H1 (cell line): ENCODE measurements at regions not wholly inside any gene's neighbourhood (a gene's known extent, or its start where the extent isn't known, plus 50 kb on each side); places are given as distances from the start of the nearest gene placed in this dataset.

ENCODE experiments used
- CBX8 ChIP-seq: fragments of 300-800, 300-1000 bp; sonication (generic); IDR thresholded peaks from 2 replicates; pipeline ENCODE4 v1.7.1; 2016; ENCODE audit warnings: low read depth, low read length, borderline replicate concordance
- CEBPB ChIP-seq: IDR thresholded peaks from 2 replicates; pipeline ENCODE4 v1.6.1; 2012; ENCODE audit warnings: low read depth, low read length
- CTBP2 ChIP-seq: IDR thresholded peaks from 2 replicates; pipeline ENCODE4 v1.7.0; 2011; ENCODE audit warnings: borderline replicate concordance, mild to moderate bottlenecking, moderate library complexity, mixed read lengths, low read length; ENCODE audit not compliant: insufficient read depth, insufficient read length
- JUN ChIP-seq: IDR thresholded peaks from 2 replicates; pipeline ENCODE4 v1.6.1; 2011; ENCODE audit warnings: low read depth, mild to moderate bottlenecking, improper control_type of control experiment, low read length
- NRF1 ChIP-seq: IDR thresholded peaks from 2 replicates; pipeline ENCODE4 v1.6.1; 2011; ENCODE audit warnings: mild to moderate bottlenecking, low read depth, low read length, improper control_type of control experiment
- PHF8 ChIP-seq: fragments of 200-600 bp; sonication (generic); conservative IDR thresholded peaks from 2 replicates; pipeline ENCODE4 v1.7.1; 2012; ENCODE audit warnings: low read depth, mild to moderate bottlenecking, inconsistent platforms, low read length, moderate library complexity
- SIX5 ChIP-seq: IDR thresholded peaks from 2 replicates; pipeline ENCODE4 v1.6.1; 2011; ENCODE audit warnings: mild to moderate bottlenecking, low read depth, low read length
- TBP ChIP-seq: IDR thresholded peaks from 2 replicates; pipeline ENCODE4 v1.6.1; 2011; ENCODE audit warnings: low read depth, low read length, improper control_type of control experiment
- TF ChIP-seq, protein P1 (sequence below): fragments of 300-600 bp; sonication (generic); IDR thresholded peaks from 2 replicates; pipeline ENCODE4 v1.7.1; 2012; ENCODE audit warnings: low read length, moderate library complexity, mild to moderate bottlenecking, inconsistent platforms; ENCODE audit not compliant: insufficient replicate concordance
- TF ChIP-seq, protein P2 (sequence below), 3 experiments: IDR thresholded peaks; 1 replicate in 2 of 3; 2 replicates in 1 of 3; pipeline versions ENCODE4 v1.5.1 to v1.6.1; 2011; ENCODE audit warnings: low read length in 3 of 3, mild to moderate bottlenecking in 3 of 3, inconsistent platforms in 2 of 3, low read depth in 1 of 3, moderate library complexity in 1 of 3; ENCODE audit not compliant: insufficient read depth in 1 of 3; ENCODE audit errors: control extremely low read depth in 1 of 3

DNA sequence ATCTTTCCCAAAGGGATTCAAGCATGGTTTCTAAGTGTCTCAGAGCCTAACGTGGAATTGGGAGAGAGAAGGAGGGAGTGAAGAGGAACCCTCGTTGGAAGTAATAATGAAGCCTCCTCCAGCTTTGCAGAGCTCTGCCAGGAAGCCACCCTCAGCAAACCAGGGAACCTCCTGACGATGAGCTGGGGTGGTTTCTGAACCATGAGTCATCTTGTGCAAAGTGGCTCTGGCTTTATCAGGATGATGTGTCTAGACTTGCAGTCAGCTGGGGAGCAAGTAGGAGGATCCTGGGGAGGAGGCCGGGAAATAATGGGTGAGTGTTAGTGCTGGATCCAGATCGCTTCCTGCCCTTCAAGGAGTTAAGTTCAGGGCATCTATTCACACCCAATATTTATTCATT lies 191.7 kb upstream of the RBFOX1 start (continued):
- TF ChIP-seq, protein P1, sequence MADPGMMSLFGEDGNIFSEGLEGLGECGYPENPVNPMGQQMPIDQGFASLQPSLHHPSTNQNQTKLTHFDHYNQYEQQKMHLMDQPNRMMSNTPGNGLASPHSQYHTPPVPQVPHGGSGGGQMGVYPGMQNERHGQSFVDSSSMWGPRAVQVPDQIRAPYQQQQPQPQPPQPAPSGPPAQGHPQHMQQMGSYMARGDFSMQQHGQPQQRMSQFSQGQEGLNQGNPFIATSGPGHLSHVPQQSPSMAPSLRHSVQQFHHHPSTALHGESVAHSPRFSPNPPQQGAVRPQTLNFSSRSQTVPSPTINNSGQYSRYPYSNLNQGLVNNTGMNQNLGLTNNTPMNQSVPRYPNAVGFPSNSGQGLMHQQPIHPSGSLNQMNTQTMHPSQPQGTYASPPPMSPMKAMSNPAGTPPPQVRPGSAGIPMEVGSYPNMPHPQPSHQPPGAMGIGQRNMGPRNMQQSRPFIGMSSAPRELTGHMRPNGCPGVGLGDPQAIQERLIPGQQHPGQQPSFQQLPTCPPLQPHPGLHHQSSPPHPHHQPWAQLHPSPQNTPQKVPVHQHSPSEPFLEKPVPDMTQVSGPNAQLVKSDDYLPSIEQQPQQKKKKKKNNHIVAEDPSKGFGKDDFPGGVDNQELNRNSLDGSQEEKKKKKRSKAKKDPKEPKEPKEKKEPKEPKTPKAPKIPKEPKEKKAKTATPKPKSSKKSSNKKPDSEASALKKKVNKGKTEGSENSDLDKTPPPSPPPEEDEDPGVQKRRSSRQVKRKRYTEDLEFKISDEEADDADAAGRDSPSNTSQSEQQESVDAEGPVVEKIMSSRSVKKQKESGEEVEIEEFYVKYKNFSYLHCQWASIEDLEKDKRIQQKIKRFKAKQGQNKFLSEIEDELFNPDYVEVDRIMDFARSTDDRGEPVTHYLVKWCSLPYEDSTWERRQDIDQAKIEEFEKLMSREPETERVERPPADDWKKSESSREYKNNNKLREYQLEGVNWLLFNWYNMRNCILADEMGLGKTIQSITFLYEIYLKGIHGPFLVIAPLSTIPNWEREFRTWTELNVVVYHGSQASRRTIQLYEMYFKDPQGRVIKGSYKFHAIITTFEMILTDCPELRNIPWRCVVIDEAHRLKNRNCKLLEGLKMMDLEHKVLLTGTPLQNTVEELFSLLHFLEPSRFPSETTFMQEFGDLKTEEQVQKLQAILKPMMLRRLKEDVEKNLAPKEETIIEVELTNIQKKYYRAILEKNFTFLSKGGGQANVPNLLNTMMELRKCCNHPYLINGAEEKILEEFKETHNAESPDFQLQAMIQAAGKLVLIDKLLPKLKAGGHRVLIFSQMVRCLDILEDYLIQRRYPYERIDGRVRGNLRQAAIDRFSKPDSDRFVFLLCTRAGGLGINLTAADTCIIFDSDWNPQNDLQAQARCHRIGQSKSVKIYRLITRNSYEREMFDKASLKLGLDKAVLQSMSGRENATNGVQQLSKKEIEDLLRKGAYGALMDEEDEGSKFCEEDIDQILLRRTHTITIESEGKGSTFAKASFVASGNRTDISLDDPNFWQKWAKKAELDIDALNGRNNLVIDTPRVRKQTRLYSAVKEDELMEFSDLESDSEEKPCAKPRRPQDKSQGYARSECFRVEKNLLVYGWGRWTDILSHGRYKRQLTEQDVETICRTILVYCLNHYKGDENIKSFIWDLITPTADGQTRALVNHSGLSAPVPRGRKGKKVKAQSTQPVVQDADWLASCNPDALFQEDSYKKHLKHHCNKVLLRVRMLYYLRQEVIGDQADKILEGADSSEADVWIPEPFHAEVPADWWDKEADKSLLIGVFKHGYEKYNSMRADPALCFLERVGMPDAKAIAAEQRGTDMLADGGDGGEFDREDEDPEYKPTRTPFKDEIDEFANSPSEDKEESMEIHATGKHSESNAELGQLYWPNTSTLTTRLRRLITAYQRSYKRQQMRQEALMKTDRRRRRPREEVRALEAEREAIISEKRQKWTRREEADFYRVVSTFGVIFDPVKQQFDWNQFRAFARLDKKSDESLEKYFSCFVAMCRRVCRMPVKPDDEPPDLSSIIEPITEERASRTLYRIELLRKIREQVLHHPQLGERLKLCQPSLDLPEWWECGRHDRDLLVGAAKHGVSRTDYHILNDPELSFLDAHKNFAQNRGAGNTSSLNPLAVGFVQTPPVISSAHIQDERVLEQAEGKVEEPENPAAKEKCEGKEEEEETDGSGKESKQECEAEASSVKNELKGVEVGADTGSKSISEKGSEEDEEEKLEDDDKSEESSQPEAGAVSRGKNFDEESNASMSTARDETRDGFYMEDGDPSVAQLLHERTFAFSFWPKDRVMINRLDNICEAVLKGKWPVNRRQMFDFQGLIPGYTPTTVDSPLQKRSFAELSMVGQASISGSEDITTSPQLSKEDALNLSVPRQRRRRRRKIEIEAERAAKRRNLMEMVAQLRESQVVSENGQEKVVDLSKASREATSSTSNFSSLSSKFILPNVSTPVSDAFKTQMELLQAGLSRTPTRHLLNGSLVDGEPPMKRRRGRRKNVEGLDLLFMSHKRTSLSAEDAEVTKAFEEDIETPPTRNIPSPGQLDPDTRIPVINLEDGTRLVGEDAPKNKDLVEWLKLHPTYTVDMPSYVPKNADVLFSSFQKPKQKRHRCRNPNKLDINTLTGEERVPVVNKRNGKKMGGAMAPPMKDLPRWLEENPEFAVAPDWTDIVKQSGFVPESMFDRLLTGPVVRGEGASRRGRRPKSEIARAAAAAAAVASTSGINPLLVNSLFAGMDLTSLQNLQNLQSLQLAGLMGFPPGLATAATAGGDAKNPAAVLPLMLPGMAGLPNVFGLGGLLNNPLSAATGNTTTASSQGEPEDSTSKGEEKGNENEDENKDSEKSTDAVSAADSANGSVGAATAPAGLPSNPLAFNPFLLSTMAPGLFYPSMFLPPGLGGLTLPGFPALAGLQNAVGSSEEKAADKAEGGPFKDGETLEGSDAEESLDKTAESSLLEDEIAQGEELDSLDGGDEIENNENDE, result no peak
- TF ChIP-seq NRF1 (no peak), JUN (no peak), TBP (no peak), SIX5 (no peak), CBX8 (no peak), CEBPB (no peak), PHF8 (no peak), CTBP2 (no peak)
- TF ChIP-seq, protein P2, sequence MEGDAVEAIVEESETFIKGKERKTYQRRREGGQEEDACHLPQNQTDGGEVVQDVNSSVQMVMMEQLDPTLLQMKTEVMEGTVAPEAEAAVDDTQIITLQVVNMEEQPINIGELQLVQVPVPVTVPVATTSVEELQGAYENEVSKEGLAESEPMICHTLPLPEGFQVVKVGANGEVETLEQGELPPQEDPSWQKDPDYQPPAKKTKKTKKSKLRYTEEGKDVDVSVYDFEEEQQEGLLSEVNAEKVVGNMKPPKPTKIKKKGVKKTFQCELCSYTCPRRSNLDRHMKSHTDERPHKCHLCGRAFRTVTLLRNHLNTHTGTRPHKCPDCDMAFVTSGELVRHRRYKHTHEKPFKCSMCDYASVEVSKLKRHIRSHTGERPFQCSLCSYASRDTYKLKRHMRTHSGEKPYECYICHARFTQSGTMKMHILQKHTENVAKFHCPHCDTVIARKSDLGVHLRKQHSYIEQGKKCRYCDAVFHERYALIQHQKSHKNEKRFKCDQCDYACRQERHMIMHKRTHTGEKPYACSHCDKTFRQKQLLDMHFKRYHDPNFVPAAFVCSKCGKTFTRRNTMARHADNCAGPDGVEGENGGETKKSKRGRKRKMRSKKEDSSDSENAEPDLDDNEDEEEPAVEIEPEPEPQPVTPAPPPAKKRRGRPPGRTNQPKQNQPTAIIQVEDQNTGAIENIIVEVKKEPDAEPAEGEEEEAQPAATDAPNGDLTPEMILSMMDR (IDR thresholded peaks at IDR 0.05; ENCODE audit: control extremely low read depth in 1 of 3, insufficient read depth in 1 of 3, low read depth in 1 of 3, low read length in 3 of 3), result no peak
